Fibroblast of skin of scalp (primary cell): ENCODE measurements at regions not wholly inside any gene's neighbourhood (a gene's known extent, or its start where the extent isn't known, plus 50 kb on each side); places are given as distances from the start of the nearest gene placed in this dataset.
A peak's percentile ranks its signal among the peaks of the same experiment; 100 is the strongest.
"Not testable (repeated sequence)": the region's sequence is repeated elsewhere in the genome, so short reads cannot be mapped to it uniquely, and the experiment has no call there.

ENCODE experiments used
- DNase-seq: peaks from one replicate; pipeline ENCODE4 v3.0.0-alpha.2; 2013

DNA sequence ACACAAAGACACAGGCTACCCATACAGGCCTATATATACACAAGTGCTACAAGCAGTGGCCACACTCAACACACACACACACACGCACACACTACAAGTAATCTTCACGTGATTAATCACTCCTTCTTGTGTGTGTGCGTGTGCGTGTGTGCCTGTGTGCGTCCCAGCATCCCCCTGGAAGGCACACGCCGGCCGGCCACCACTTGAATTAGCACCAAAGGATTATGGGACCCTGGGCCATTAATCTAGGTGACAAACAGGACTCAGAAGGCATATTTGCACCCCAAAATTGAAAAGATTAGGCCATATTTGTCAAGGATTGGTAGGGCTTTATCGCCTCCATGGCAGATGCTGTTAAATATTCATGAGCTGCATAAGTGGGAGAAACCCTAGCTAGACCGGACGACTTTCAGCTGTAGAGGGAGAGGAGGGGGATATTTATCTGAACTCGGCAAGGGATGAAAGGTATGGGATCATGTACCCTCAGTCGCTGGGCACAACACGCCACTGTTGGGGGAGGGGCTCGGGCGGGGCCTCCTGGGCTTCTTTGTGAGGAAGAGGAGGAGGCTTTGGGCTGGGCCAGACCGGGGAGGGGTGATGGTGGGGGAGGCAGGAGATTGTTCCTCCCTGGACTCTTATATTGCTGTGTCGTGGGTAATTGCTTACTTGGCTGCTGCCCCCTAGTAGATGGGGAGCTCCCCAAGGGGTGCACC lies 89.6 kb upstream of the LHX5 start:
- no peak for DNase-seq

DNA sequence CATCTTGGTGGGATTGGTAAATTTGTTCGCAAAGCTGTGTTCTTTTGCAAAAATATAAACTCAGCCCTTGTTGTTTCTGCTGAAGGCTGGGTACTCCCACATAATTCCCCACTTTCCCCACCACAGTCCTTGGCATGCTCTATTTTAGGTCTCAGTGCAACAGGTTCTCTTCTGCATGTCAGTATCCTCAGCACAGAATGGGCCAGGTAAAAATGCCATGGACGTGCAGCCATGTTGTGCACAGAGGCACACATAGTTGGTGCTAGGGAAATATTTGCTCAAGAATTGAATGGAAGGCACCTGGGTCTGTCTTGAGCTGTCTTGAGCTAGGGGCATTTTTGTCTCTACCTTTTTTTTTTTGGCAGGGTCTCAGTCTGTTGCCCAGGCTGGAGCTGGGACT lies 87.8 kb upstream of the LHX5 start:
- DNase-seq = no peak

DNA sequence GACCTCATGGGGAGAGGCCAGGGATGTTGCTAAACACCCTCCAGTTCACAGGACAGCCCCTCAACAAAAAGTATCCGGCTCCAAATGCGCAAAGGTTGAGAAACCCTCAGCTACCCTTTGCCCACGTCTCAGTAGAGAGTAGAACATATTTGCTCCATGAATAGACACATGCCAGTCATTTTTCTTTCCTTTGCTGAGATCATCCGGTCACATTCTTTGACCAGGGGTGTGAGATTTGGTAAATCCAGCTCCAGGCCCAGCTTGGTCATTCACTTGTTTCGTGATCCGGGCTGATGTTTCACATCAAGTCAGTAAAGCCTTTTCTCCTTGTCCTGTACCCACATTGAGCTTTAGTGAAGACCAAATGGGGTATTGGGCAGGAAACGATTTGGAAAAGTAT lies 83.6 kb upstream of the LHX5 start:
- peak; percentile 1 for DNase-seq

DNA sequence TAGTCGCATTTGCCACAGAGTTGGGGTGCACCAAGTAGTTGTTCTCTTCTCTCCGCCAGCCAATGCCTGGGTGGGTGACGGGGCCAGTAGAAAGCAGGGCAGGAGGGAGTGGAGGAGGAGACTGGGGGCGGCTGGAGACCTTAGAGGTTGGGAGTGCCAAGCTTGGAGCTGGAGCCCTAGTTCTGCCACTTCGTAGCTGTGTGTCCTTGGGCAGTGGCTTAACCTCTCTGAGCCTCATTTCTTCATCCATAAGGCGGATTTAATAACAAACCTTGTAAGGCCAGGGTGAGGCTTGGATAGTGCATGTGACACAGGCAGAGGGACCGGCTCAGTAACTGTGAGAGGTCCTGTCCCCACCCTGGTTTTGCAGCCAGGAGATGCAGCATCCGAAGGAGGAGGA lies 81.1 kb upstream of the LHX5 start:
- no peak for DNase-seq

DNA sequence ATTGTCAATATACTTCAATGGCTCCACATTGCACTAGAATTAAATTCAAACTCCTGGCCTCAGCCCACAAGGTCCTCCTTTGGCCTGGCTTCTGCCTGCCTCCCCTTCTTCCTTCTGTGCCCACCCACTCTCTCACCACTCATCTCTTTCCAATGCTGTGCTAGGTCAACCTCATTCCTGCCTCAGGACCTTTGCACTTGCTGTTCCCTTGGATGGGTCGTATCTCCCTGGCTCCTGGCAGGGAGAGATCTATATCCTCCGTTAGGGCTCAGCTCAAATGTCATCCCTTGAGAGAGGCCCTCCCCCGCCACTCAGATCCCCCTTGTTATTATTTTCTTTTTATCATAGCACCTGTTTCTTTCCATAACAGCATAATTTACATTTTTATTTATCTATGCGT lies 79.9 kb upstream of the LHX5 start:
- DNase-seq = no peak

DNA sequence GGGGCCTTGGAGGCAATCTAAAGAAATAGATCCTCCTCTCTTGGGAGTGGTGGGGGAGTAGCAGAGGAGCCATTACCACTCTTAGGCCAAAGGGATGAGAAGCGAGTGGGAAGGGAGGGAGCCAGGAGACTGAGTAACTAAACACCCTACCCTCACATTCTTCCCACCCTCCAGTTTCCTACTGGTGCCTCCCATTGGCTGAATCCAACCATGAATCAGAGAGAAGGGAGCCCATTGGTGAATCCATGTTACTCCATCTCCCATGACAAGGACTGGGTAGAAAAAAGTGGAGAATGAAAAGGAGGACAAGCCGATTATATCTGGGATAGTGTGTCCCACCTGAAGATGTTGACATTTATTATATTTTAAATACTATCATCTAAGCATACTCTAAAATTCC lies 76.8 kb upstream of the LHX5 start:
- DNase-seq = no peak

DNA sequence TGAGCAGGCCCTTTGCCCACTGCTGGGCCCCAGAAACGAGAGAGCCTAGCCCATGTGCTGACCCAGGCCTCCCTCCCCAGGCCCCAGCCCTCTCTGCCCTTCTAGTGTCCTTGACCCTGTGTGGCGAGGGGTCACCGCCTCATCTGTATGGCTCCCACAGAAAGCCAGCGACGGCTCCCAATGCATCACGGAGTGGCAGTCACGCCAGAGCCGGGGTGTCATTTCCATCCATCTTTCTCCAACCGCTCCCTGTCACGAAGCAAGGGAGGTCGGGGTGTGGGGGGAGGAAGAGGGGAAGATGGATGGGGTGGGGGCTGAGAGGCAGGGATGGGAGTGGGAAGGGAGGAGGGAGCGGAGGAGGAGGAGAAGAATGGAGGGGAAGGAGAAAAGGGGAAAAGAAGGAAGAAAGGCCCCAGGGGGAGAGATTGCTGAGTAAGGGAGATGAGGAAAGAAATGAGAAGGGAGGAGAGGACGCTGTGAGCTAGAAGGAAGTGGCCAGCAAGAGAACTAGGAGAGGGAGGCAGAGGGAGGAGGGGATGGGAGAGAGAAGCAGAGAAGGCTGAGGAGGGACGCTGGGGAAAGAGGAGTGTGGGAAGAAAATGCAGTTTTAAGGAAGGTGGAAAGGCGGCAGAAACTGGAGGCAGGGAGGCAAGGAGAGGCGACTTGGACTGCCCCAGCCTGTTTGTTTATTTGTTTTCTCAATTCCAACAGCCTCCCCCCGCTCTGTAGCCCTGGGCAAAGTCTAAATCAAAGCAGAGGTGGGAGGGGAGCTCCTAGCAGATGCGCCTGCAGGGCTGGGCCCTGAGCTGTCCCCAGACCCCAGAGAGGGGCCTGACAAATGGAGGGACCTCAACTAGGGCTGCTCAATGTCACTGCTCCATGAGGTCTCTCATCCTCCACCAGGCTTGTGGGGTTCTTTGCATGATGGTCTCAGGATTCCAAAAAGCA lies 75.5 kb upstream of the LHX5 start:
- DNase-seq = no peak

DNA sequence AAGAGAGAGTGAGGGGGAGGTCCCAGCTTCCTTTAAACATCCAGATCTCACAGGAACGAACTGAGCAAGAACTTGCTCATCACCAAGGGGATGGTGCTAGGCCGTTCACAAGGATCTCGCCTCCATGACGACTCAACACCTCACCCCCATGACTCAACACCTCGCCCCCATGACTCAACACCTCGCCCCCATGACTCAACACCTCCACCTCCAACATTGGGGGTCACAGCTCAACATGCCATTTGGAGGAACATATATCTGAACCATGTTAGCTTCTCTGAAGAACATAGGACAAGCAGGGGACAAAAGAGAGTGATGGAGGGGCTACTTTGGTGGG lies 66.0 kb upstream of the LHX5 start:
- DNase-seq = no peak

DNA sequence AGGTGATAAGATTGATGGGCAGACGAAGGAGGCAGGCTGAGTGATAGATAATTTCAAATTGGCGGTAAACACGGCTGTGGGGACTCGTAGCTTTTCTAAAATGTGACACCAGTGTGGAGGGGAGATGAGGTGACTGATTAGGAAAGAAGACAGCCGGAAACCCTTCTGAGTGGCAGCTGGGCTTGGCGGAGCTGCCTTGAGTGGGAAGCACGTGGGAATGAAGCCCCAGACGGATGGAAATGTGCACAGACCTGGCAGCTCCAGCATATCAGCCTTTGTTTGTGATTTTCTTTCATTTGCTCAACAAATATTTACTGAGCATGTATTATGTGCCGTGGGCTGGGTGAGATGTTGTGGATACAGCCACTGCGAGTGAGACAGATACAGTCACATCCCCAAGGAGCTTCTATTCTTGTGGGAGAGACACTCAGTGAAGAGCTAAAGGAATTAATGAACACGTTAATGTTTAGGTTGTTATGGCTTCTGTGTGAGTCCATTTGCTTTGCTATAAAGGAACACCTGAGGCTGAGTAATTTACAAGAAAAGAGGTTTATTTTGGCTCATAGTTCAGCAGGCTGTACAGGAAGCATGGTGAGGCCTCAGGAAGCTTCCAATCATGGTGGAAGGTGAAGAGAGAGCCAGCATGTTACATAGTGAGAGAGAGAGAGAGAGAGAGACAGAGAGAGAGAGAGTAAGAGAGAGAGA lies 65.5 kb upstream of the LHX5 start:
- DNase-seq = no peak

DNA sequence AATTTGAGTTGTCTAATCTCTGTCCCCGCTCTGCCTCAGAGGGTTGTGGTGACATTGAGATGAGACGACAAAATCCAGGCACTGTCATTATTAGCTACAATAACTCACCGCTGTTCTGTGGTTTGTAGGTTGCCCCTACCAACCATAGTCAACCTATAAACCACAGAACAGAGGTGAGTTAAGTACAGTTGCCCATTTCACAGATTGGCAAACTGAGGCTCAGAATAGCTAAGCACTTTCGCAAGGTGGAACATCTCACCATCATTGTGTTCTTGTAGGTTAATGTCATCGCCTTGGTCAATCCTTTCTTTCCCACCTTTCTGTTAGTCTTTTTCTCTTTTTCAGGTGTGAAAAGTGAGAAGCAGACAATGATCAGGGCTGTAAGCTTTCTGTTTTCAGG lies 63.4 kb upstream of the LHX5 start:
- no peak for DNase-seq

DNA sequence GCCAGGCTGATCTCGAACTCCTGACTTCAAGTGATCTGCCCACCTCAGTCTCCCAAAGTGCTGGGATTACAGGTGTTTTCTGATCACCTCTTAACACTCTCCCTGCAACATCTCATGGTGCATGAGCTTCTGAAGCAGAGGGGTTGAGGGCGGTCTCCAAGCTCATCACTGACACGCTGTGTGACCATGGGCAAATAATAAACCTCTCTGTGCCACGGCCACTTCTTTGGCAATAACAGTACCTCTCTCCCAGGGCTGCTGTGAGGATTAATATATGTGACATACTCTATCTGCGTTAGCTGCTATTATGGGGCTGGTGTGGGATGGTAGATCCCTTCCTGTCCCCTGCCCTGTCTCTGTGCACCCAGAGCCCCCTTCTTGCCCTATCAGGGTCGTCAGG lies 62.9 kb upstream of the LHX5 start:
- no peak for DNase-seq

DNA sequence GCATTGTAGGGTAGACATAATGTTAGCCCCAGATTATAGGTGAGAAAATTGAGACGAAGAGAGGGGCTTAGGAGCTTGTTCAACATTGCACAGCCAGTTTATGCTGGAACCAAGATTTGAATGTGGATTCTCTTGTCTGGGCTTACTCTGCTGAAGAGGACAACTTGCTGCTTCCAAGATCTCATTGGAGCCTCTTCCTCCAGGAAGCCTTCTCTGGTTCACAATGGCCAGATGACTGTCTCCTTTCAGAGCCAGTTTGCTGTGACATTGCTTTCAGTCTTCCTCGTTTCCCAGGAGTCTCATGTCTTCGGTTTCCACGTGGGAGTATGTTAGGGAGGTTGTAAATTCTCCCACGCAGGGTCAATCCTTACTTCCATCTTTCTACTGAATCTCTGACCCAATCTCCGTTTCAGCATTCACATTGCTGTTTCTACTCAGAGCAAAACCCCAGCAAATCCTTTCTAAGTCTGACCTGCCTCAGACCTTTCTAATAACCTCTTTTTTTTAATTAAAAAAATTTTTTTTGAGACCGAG lies 62.2 kb upstream of the LHX5 start:
- no peak for DNase-seq

DNA sequence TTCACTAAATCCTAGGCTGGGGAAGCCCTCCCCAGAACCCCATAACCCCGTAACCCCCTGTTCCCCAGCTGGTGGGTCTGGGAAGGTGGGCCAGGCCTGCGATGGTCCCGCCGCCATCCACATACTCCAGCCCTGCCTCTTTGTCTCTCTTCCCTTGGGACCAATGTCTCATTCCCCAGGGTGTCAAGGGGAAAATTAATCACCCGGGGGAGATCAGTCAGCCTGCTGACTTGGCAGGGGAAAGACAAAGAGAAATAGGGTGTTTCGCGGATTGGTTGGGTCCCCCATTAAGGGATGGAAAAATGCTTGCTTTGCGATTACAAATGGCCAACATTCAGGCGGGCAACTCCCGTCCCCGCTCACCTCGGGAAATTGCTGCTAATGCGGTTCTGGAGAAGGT lies 60.6 kb upstream of the LHX5 start:
- DNase-seq = no peak

DNA sequence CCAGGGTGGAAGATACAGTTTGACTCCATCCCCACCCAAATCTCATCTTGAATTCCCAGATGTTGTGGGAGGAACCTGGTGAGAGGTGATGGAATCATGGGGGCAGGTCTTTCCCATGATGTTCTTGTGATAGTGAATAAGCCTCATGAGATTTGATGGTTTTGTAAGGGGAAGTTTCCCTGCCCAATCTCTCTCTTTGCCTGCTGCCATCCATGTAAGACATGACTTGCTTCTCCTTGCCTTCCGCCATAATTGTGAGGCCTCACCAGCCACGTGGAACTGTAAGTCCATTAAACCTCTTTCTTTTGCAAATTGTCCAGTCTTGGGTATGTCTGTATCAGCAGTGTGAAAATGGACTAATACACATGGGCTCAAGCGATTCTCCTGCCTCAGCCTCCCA lies 59.4 kb upstream of the LHX5 start:
- not testable (repeated sequence) for DNase-seq

DNA sequence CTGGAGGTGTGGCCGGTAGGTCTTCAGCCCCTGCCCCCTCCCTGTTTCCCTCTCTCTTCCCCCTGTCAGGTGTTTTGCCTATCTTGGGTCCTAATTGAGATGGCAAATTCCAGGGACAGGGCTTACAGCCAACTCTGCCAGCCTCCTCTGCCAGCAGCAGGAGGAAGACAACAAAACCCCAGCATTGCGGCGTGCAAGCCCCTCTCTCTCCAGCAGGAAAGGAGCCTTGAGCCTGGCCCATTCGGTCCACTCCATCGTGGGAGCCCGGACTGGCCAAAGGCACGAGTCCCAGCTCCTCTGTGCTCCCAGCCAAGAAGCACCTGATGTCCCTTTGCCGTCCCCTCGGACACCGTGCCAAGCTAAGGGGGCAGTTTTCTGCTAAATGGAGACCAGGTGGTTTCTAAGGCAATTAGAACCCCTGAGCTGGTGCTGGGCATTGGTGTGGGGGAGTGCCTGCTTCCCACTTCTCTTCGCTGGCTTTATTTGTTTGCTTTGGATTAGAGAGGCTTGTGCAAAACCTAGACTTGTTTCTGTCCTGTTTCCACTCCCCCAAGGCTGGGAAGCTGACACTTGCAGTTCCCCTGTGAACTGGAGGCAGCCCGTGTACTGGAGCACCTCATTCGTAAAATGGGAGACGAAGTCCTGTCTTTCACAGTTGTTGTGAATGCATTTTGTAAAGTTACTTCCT lies 57.1 kb upstream of the LHX5 start:
- no peak for DNase-seq

DNA sequence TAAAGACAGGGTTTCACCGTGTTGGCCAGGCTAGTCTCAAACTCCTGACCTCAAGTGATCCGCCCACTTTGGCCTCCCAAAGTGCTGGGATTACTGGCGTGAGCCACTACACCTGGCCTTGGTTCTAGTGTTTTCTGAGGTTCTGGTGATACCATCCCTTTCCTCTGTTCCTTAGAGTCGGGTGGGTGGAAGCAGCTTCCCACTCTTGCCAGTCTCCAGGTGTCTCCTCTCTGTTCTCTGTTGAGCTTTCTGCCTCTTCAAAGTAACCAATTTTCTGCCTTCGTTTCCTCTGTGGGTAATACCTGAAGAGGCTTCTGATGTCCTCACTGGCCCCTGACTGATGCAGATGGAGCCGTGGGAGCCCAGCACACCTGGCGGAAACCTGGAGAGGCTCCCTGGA lies 53.4 kb upstream of the LHX5 start:
- DNase-seq = no peak

DNA sequence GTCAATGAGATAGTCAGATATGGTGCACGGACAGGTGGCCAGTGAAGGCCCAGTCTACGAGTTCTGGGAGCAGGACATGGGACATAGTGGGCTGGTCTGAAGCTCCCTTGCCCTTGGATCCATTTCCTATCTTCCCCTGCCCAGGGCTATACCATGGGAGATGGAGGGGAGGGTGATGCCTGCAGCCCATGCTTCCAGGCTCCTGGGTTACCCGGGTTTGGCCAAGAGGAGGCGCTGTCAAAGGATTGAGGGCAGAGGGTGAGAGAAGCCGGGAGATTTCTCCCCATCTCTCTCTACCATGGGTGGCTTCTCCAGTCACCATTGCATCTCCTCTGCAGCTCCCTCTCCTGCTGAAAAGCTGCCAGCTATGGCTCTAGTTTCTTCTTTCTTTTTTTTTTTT lies 52.8 kb upstream of the LHX5 start:
- DNase-seq = no peak

DNA sequence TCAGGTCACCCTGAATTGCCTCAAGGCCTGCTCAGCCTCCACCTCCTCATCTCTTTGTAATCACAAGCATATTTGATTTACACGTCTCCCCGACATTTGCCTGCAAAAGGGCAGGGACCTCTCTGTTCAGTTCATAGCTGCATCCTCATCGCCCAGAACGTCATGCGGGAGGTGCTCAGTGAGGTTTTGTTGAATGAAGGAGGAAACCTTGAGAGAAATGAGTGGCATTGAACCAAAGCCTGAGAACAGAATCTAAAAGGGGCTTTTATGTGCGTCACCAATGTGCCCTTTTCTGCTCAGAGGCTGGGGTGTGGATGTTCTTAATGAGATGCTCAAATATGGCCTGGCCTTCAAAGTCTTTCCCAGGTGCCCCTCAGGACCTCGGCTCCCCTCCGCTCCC lies 50.0 kb upstream of the LHX5 start:
- no peak for DNase-seq
